SJCRH30 (cell line): ENCODE measurements at regions not wholly inside any gene's neighbourhood (a gene's known extent, or its start where the extent isn't known, plus 50 kb on each side); places are given as distances from the start of the nearest gene placed in this dataset.
"Not testable (repeated sequence)": the region's sequence is repeated elsewhere in the genome, so short reads cannot be mapped to it uniquely, and the experiment has no call there.

Source experiments
- DNase-seq, 2 experiments: peaks; one replicate each; pipeline ENCODE4 v3.0.0-alpha.2; 2015 to 2020
- H3K27ac ChIP-seq: fragments of 250-450 bp; sonication (Bioruptor Pico); 2 replicates; pipeline ENCODE4 v1.5.1; 2020; ENCODE audit warnings: mild to moderate bottlenecking, moderate library complexity
- H3K27me3 ChIP-seq: fragments of 250-450 bp; sonication (Bioruptor Pico); 2 replicates; pipeline ENCODE4 v1.5.1; 2020; ENCODE audit warnings: mild to moderate bottlenecking, moderate library complexity
- H3K36me3 ChIP-seq: fragments of 250-450 bp; sonication (Bioruptor Pico); 2 replicates; pipeline ENCODE4 v1.5.1; 2020; ENCODE audit warnings: mild to moderate bottlenecking, moderate library complexity
- H3K4me1 ChIP-seq: fragments of 250-450 bp; sonication (Bioruptor Pico); 2 replicates; pipeline ENCODE4 v1.5.1; 2020; ENCODE audit warnings: mild to moderate bottlenecking, moderate library complexity
- H3K4me3 ChIP-seq: fragments of 250-450 bp; sonication (Bioruptor Pico); 2 replicates; pipeline ENCODE4 v1.5.1; 2020; ENCODE audit warnings: mild to moderate bottlenecking, moderate library complexity
- H3K9me3 ChIP-seq: fragments of 250-450 bp; sonication (Bioruptor Pico); replicated peaks from 2 replicates; pipeline ENCODE4 v1.5.1; 2020; ENCODE audit warnings: mild to moderate bottlenecking, moderate library complexity

DNA sequence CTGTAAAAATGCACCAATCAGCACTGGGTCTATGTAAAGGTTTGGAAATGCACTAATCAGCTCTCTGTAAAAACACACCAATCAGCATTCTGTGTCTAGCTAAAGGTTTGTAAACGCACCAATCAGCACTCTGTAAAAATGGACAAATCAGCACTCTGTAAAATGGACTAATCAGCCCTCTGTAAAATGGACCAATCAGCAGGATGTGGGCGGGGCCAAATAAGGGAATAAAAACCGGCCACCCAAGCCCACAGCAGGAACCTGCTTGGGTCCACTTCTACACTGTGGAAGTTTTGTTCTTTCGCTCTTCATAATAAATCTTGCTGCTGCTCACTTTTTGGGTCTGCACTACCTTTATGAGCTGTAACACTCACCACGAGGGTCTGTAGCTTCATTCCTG, 101.0 kb downstream of the SMC2 start:
- DNase-seq, H3K36me3 ChIP-seq, H3K9me3 ChIP-seq, H3K27me3 ChIP-seq, H3K4me3 ChIP-seq, H3K27ac ChIP-seq, H3K4me1 ChIP-seq: not testable (repeated sequence)

DNA sequence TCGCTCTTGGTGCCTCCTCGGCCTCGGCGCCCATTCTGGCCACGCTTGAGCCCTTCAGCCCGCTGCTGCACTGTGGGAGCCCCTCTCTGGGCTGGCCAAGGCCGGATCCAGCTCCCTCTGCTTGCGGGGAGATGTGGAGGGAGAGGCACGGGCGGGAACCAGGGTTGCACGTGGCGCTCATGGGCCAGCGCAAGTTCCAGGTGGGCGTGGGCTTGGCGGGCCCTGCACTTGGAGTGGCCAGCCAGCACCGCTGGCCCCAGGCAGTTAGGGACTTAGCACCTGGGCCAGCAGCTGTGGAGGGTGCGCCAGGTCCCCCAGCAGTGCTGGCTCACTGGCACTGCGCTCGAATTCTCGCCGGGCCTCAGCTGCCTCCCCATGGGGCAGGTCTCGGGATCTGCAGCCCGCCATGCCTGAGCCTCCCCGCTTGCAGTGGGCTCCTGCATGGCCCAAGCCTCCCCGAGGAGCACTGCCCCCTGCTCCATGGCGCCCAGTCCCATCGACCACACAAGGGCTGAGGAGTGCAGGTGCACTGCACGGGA, 106.4 kb downstream of the SMC2 start:
- H3K4me1 ChIP-seq = no peaks in the 10 kb centered on the region
- H3K9me3 ChIP-seq = no peaks in the 10 kb centered on the region
- no peak for DNase-seq

DNA sequence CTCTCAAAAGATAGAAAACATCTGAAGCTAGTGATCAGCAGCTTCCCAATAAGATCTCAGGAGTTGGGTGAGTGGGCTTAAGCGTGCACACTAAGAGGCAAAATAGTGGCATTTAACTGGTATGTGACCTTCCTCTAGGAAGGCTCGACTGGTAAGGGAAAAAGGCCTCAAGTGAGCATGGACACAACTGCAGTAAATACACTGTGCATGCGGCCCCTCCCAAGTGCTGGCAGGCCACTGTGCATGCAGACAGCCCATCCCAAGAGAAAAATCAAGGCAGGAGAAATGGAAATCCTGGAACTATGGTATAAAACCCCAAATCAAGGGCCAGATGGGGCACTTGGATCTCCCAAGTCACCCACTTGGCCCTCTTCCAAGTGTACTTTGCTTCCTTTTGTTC, 112.7 kb downstream of the SMC2 start:
- no peak overlapping the region for H3K4me3 ChIP-seq
- DNase-seq = no peak
- H3K27me3 ChIP-seq = no peaks in the 10 kb centered on the region
- no peak overlapping the region for H3K27ac ChIP-seq
- H3K4me1 ChIP-seq = no peaks in the 10 kb centered on the region
- H3K36me3 ChIP-seq = no peaks in the 10 kb centered on the region
- H3K9me3 ChIP-seq = no peaks in the 10 kb centered on the region; the same call in 1 of the 2 replicates

More for the DNA sequence above, 106.4 kb downstream of the SMC2 start:
- Histone ChIP-seq H3K27ac (no peak overlapping the region), H3K4me3 (no peak overlapping the region), H3K36me3 (no peaks in the 10 kb centered on the region), H3K27me3 (no peaks in the 10 kb centered on the region)

DNA sequence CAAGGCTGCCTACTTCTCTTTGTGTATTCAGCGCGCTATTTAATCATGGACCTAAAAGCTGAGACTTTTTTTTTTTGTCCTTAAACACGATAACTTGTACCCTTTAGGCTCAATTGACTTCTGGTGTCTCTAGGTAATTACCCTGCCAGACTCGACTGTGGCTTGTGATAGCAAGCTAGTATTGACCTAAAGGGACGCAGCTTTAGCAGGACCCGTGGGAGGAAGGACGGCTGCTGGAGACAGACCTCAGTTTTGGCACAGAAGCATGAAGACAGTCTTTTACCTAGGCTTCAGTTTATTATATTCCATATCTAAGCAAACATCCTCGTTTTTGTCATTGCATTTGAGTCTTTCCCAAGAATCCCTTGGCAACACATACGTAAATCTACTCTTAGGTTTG, 115.3 kb downstream of the SMC2 start:
- H3K27me3 ChIP-seq = no peaks in the 10 kb centered on the region
- H3K27ac ChIP-seq = no peak overlapping the region
- H3K36me3 ChIP-seq = no peaks in the 10 kb centered on the region
- DNase-seq = no peak
- no peak overlapping the region for H3K4me3 ChIP-seq
- no peaks in the 10 kb centered on the region for H3K4me1 ChIP-seq
- no peaks in the 10 kb centered on the region; the same call in 1 of the 2 replicates for H3K9me3 ChIP-seq

DNA sequence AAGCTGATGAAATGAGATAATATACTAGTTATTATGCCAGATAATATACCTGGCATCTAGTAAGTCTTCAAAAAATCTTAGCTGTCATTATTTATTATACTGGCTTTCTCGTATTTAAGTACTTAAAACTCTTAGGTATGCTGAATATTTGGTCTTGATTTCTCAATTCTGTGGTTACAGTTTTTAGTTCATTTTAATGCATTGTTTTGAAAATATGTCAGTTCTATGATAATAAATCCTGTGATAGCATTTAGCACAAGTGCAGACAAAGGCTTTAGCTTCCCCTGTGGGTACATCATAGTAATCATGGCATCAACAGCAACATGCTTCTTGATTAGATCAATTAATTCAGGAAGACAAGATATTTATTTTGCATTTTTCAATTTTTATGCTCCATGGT, 133.0 kb downstream of the SMC2 start:
- H3K27ac ChIP-seq = no peak overlapping the region
- no peaks in the 10 kb centered on the region for H3K27me3 ChIP-seq
- H3K4me3 ChIP-seq = no peak overlapping the region
- no peaks in the 10 kb centered on the region for H3K9me3 ChIP-seq
- H3K36me3 ChIP-seq = no peaks in the 10 kb centered on the region
- no peaks in the 10 kb centered on the region; the same call in 1 of the 2 replicates for H3K4me1 ChIP-seq
- DNase-seq = no peak

DNA sequence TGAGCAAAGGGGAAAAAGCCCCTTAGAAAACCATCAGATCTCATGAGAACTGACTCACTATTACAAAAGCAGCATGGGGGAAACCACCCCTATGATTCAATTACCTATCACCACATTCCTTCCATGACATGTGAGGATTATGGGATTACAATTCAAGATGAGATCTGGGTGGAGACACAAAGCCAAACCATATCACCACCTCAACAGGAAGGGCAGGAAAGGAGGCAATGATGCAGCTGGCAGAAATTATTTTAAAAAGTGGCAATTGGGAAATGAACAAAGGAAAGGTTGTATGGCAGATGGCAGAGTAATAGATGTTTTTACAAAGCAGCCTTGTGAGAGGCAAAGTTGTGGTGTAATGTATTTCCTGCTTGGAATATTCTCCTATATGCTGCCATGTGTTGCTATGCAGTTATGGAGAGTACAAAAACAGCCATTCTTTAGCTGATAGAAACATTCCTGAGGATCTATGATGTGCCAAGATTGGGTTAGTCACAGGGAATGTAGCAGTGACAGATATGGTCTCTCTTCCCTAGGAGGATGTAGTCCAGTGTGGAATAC, 138.8 kb downstream of the SMC2 start:
- Histone ChIP-seq H3K36me3 (no peaks in the 10 kb centered on the region), H3K27ac (peak overlapping the region; percentile 18), H3K4me3 (no peak overlapping the region), H3K27me3 (no peaks in the 10 kb centered on the region), H3K9me3 (no peaks in the 10 kb centered on the region), H3K4me1 (peaks cover 14% of the 10 kb centered on the region)
- DNase-seq = peak; percentile 29 to 67

DNA sequence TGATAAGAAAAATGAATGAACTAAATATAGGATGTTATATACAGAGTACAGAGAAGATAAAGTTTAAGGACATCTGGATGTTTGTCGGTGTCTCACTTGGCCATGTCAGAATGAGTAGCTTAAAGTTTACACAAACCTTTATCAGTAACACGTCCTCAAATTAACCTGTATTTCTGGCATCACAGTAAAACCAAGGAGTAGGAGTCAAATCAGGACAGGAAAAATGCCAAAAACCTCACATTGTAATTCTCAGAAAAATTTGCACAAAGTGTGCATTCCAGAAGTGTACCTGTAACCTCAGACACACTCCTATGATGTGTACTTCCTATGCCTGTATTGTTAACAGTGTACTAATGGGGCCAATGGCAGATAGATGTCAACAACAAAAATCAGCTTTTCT, 139.3 kb downstream of the SMC2 start:
- Histone ChIP-seq H3K4me3 (no peak overlapping the region), H3K27me3 (no peaks in the 10 kb centered on the region), H3K9me3 (no peaks in the 10 kb centered on the region), H3K27ac (peak overlapping the region; percentile 18), H3K4me1 (peaks cover 14% of the 10 kb centered on the region), H3K36me3 (no peaks in the 10 kb centered on the region)
- DNase-seq = no peak

DNA sequence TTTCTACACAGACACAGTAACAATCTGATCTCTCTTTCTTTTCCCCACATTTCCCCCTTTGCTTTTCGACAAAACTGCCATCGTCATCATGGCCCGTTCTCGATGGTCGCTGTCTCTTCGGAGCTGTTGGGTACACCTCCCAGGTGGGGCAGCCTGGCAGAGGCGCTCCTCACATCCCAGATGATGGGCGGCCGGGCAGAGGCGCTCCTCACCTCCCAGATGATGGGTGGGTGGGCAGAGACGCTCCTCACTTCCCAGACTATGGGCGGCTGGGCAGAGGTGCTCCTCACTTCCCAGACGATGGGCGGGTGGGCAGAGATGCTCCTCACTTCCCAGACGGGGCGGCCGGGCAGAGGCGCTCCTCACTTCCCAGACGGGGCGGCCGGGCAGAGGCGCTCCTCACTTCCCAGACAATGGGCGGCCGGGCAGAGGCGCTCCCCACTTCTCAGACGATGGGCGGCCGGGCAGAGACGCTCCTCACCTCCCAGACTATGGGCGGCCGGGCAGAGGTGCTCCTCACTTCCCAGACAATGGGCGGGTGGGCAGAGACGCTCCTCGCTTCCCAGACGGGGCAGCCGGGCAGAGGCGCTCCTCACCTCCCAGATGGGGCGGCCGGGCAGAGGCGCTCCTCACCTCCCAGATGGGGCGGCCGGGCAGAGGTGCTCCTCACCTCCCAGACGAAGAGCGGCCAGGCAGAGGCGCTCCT, 140.7 kb downstream of the SMC2 start:
- H3K27me3 ChIP-seq, H3K9me3 ChIP-seq, DNase-seq, H3K4me3 ChIP-seq, H3K36me3 ChIP-seq, H3K27ac ChIP-seq: not testable (repeated sequence)
- peaks cover 14% of the 10 kb centered on the region for H3K4me1 ChIP-seq

DNA sequence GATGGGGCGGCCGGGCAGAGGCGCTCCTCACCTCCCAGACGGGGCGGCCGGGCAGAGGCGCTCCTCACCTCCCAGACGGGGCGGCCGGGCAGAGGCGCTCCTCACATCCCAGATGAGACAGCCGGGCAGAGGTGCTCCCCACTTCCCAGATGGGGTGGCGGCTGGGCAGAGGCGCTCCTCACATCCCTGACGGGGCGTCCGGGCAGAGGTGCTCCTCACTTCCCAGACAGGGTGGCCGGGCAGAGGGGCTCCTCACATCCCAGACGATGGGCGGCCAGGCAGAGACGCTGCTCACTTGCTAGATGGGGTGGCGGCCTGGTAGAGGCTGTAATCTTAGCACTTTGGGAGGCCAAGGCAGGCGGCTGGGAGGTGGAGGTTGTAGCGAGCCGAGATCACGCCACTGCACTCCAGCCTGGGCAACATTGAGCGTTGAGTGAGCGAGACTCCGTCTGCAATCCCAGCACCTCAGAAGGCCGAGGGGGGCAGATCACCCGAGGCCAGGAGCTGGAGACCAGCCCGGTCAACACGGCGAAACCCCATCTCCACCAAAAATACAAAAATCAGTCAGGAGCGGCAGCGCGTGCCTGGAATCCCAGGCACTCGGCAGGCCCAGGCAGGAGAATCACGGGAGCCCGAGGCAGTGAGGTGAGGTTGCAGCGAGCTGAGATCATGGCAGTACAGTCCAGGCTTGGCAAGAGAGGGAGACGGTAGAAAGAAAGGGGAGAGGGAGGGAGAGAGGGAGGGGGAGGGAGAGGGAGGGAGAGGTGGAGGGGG, 141.4 kb downstream of the SMC2 start:
- not testable (repeated sequence) for H3K4me3 ChIP-seq, DNase-seq, H3K9me3 ChIP-seq, H3K27me3 ChIP-seq, H3K36me3 ChIP-seq, H3K27ac ChIP-seq
- peaks cover 14% of the 10 kb centered on the region for H3K4me1 ChIP-seq

DNA sequence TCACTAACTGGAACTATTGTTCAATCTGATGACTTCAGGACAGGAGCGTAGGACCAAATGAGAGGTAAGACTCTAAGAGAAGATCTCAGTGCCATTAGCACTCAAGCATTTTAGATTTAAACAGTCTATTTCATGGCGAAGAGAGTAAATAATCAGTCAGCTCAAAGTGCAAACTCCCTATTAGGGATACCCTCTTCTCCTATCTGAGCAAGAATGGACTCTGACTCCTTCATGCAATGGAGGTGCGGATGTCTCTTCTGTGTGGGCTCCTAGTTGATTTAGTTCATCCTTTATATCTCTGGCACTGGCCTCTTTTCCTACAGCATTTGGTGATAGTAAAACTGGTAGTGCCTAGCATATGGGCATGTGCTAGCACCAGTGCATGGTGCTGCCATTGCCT, 144.6 kb downstream of the SMC2 start:
- H3K36me3 ChIP-seq = no peaks in the 10 kb centered on the region
- H3K9me3 ChIP-seq = no peaks in the 10 kb centered on the region
- no peak overlapping the region for H3K27ac ChIP-seq
- H3K27me3 ChIP-seq = no peaks in the 10 kb centered on the region
- no peak overlapping the region for H3K4me3 ChIP-seq
- no peak for DNase-seq
- H3K4me1 ChIP-seq = 0 out of 2 replicates have a peak, but pooled peaks cover 2% of the 10 kb centered on the region

DNA sequence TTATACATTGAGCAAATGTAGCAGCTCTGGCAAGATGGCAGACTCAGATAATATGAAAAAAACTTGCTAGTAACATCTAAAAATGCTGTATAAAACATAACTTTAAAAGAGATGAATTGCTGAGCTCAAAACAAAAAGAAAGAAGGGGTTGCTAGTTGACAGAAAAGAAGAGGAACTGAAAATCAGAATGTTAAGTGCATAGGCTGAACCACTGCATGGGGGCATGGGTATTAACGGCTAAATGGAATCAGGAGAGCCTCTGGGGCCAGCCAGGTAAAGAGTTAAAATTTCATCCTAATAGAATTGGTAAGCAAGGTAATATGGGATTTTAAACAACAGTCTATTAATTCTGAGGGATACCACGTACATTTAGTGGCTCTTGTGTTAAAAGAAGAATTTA, 146.8 kb downstream of the SMC2 start:
- H3K4me3 ChIP-seq = no peak overlapping the region
- DNase-seq = no peak
- no peaks in the 10 kb centered on the region for H3K4me1 ChIP-seq
- no peaks in the 10 kb centered on the region for H3K27me3 ChIP-seq
- no peaks in the 10 kb centered on the region for H3K36me3 ChIP-seq
- no peaks in the 10 kb centered on the region for H3K9me3 ChIP-seq
- no peak overlapping the region for H3K27ac ChIP-seq

DNA sequence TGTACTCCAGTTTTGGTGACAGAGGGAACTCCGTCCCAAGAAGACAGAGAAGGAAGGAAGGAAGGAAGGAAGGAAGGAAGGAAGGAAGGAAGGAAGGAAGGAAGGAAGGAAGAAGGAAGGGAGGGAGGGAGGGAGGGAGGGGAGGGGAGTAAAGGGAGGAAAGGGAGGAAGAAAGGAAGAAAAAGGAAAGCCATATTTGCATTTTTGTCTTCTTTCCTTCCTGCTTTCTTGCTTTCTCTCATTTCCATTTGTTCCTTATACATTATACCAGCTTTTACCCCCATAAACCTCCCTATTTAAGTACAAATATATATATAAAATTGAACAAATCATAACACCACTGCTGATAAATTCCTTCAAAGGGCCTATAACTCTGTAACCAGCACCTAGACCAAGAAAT, 151.8 kb downstream of the SMC2 start:
- Histone ChIP-seq H3K4me1 (no peaks in the 10 kb centered on the region), H3K36me3 (no peaks in the 10 kb centered on the region), H3K9me3 (no peaks in the 10 kb centered on the region), H3K4me3 (no peak overlapping the region), H3K27ac (no peak overlapping the region), H3K27me3 (no peaks in the 10 kb centered on the region)
- no peak for DNase-seq

DNA sequence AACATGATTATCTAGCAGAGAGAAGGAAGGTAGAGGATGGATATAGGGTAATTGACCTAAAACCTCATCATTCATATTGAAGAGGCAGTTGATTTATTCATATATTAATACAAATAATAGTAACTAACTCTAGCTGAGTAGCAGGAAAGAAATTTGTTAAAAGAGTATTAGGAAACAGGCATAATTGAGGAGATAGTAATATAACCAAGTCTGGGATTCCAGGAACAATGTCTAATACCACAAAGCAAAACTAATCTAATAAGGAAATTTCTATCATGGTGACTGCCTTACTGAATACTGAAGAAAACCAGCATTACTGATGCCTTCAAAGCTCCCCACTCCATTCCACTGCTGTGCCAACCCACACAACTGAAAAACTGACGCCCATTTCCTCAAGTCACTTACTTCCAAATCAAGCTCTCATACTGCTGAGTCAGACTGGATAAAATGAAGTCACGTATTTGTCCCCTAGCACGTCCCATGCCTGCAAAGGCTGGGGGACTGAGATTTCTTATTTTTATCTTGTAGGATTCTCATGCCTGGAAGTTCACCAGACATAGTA, 153.9 kb downstream of the SMC2 start:
- Histone ChIP-seq H3K4me1 (no peaks in the 10 kb centered on the region), H3K36me3 (no peaks in the 10 kb centered on the region), H3K27me3 (no peaks in the 10 kb centered on the region), H3K27ac (no peak overlapping the region), H3K4me3 (no peak overlapping the region), H3K9me3 (no peaks in the 10 kb centered on the region)
- no peak for DNase-seq

DNA sequence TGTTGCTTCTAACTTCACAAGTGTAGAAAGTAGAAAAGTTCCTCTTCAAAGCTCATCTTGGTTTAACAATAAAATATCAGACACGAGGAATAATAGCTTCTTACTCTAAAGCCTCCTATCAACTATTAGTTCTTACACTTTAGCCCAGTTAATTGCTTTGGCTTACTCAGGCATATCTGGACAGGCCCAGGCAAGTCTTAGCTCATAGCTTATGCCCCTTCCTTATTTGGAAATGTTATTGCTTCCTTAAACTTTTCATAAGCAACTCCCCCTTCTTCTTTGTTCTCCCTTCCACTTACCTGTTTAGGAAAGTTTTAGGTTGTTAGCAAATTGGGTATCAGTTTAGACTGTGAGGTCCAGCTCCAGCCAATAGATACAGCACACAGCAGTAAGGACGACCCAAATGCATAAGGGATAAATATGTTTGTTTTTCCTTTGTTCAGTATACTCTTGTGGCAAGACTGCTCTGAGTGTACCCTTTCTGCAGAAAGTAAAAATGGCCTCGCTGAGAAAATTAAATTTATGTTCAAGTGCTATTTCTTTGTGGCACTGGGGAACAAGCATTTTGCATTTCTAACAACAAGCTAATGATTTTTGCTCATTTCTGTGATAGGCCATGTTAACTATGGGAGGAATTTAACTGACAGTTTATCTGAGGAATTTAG, 162.1 kb downstream of the SMC2 start:
- Histone ChIP-seq H3K27me3 (no peaks in the 10 kb centered on the region), H3K4me1 (no peaks in the 10 kb centered on the region), H3K4me3 (no peak overlapping the region), H3K36me3 (no peaks in the 10 kb centered on the region), H3K9me3 (no peaks in the 10 kb centered on the region), H3K27ac (no peak overlapping the region)
- peak in 1 of 2 experiments; percentile 10 for DNase-seq

DNA sequence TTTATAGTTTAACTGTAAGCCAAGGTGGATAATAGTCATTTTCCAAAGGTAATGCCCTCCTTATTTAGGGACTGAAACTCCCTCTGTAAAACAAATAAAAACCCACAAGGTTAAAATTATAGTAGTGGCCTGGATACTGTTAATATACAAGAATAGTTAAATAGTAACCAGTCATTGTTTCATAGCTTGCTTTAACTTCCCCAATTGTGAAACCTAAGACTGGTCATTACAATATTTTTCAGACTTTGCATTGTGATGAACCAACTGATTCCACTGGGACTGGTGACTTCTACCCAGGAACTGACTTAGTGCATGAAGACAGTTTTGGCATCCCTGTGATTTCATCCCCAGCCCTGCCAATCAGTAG, 162.6 kb downstream of the SMC2 start:
- Histone ChIP-seq H3K4me1 (no peaks in the 10 kb centered on the region), H3K9me3 (no peaks in the 10 kb centered on the region), H3K4me3 (no peak overlapping the region), H3K27ac (no peak overlapping the region), H3K36me3 (no peaks in the 10 kb centered on the region), H3K27me3 (no peaks in the 10 kb centered on the region)
- no peak for DNase-seq
